GM12873 (cell line): ENCODE measurements at regions not wholly inside any gene's neighbourhood (a gene's known extent, or its start where the extent isn't known, plus 50 kb on each side); places are given as distances from the start of the nearest gene placed in this dataset.

Experiments
- TF ChIP-seq, protein P1 (sequence below): IDR thresholded peaks from 2 replicates; pipeline ENCODE4 v1.5.1; 2012; ENCODE audit warnings: low read depth, mild to moderate bottlenecking, moderate library complexity, low read length, control low read depth; ENCODE audit not compliant: insufficient read depth; ENCODE audit errors: missing control alignments

- TF ChIP-seq, protein P1, sequence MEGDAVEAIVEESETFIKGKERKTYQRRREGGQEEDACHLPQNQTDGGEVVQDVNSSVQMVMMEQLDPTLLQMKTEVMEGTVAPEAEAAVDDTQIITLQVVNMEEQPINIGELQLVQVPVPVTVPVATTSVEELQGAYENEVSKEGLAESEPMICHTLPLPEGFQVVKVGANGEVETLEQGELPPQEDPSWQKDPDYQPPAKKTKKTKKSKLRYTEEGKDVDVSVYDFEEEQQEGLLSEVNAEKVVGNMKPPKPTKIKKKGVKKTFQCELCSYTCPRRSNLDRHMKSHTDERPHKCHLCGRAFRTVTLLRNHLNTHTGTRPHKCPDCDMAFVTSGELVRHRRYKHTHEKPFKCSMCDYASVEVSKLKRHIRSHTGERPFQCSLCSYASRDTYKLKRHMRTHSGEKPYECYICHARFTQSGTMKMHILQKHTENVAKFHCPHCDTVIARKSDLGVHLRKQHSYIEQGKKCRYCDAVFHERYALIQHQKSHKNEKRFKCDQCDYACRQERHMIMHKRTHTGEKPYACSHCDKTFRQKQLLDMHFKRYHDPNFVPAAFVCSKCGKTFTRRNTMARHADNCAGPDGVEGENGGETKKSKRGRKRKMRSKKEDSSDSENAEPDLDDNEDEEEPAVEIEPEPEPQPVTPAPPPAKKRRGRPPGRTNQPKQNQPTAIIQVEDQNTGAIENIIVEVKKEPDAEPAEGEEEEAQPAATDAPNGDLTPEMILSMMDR, result no peak
Observed at GRCh38 chr20:52921340-52921739, 50.8 kb upstream of the TSHZ2 start.

- TF ChIP-seq, protein P1, result no peak
Observed at GRCh38 chr20:52918311-52918710, 53.8 kb upstream of the TSHZ2 start.

DNA sequence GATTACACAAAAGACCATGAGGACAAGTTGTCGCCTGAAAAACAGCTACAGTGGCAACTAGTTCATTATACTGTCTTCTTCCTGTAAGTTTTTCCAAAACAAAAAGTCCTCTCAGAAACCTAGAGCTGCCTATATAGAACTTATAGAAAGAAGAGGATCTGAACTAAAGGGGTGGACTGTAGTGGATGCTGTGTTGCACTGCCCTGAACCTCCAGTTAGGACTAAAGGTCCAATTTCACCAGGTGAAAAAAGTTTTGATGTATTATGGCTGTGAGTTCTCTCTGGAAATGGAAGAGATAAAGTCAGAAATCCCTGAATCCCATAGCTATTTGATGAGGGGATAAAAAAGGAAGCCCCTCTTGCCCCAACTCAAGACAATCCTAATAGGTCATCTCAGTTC, 56.6 kb upstream of the TSHZ2 start:
- TF ChIP-seq, protein P1, result no peak

- TF ChIP-seq, protein P1, result no peak
Observed at GRCh38 chr20:52914870-52915269, 57.3 kb upstream of the TSHZ2 start.

DNA sequence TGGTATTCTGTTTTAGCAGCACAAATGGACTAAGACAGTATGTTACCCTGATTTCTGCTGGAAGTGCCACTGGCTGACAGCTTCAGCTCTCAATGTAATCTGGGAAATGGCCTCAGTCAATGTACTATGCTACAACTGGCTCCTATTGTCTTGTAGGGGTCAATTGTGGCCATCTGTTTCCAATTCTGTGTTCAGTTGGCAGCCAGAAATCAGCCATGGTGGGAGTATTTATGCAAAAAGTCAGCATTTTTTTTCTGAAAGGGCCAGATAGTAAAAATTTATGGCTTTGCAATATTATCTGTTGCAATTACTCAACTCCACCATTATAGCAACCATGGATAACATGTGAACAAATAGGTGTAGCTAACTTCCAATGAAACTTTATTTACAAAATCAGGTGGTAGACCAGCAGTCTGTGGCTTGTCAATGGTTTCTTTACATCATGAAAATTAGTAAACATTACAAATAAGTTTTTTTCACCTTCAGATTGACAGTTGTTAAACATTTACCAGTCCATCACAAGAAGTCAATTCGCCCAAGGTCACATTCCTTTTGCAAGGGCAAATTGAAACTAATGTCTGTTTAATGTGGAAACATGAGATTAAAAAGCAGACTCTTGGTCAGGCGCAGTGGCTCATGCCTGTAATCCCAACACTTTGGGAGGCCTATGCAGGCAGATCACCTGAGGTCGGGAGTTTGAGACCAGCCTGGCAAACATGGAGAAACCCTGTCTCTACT, 58.3 kb upstream of the TSHZ2 start:
- TF ChIP-seq, protein P1, result no peak

DNA sequence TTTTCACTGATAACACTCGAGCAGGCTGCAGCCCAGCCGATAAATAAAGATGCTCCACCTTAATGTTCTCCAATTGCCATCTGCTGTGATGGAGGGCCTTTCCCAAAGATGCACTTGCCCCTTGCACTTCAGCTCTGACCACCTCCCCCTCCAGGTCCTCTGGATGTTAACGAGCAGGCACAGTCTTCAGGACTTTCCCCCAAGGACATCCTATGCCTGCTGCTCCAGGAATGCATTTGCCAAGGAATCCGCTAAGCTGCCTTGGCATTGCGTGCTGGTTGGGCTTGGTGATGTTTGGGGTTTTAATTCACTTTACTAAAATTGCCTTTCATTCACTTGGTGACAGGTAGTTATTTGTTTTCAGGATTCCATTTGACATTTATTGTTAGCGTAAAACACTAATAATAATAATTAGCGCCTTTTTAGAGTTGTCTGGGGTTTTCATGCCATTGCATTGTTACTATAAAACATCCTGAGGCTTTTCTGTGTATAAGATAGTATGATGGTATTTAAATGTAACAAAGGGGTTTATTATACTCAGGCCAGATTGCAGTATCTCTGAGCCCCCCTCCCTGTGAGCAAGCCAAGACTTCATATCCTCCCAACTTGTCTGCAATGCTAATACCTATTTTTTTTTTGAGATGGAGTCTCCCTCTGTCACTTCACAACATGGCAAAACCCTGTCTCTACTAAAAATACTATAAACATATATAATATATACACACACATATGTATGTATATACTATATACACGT, 66.7 kb upstream of the TSHZ2 start:
- TF ChIP-seq, protein P1, result no peak

DNA sequence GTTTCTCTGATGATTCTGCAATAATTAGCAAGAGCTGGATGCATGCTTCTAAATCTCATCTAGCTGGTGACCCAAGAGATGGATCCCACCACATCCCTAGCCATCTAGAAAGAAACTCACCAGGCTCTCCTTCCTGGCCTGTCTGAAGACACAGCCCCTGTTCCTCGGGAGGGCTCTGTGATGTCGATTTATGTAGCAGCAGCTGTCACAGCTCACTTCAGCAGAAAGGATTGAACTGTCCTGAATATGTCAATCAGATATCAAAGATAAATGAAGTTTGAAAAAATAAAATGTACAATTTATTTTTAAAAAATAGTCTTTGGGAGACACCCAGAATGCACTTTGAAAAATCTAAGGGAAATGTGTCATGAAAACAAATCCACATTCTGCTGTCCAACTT, 67.3 kb upstream of the TSHZ2 start:
- TF ChIP-seq, protein P1, result no peak
